NOMO-1 (cell line): ENCODE measurements at regions not wholly inside any gene's neighbourhood (a gene's known extent, or its start where the extent isn't known, plus 50 kb on each side); places are given as distances from the start of the nearest gene placed in this dataset.
"Not testable (repeated sequence)": the region's sequence is repeated elsewhere in the genome, so short reads cannot be mapped to it uniquely, and the experiment has no call there.

Source experiments
- DNase-seq, 2 experiments: peaks; one replicate each; lab custom pipeline; 2025; ENCODE audit not compliant: unreplicated experiment in 2 of 2; lab: John Stamatoyannopoulos, UW

- DNase-seq: no peak
Observed at GRCh38 chr7:46613116-46613515, 692.0 kb upstream of the IGFBP3 start.

- DNase-seq: no peak
Observed at GRCh38 chr7:46611508-46611907, 690.4 kb upstream of the IGFBP3 start.

GRCh38 chr7:46610746-46611145 lies 689.7 kb upstream of the IGFBP3 start:
- no peak for DNase-seq

GRCh38 chr7:46607176-46607575 lies 686.1 kb upstream of the IGFBP3 start:
- no peak for DNase-seq

GRCh38 chr7:46606761-46607160 lies 685.7 kb upstream of the IGFBP3 start:
- DNase-seq: no peak

- no peak for DNase-seq
Observed at GRCh38 chr7:46604241-46604661, 683.2 kb upstream of the IGFBP3 start.

- DNase-seq: no peak
Observed at GRCh38 chr7:46603780-46604179, 682.7 kb upstream of the IGFBP3 start.

GRCh38 chr7:46603296-46603752 lies 682.3 kb upstream of the IGFBP3 start:
- no peak for DNase-seq

GRCh38 chr7:46600340-46600739 lies 679.3 kb upstream of the IGFBP3 start:
- DNase-seq: no peak

GRCh38 chr7:46594831-46595230 lies 673.8 kb upstream of the IGFBP3 start:
- not testable (repeated sequence) for DNase-seq

- DNase-seq: not testable (repeated sequence)
Observed at GRCh38 chr7:46590918-46591905, 670.1 kb upstream of the IGFBP3 start.

- DNase-seq: no peak
Observed at GRCh38 chr7:46589286-46589685, 668.2 kb upstream of the IGFBP3 start.

- no peak for DNase-seq
Observed at GRCh38 chr7:46586406-46586805, 665.3 kb upstream of the IGFBP3 start.

- no peak for DNase-seq
Observed at GRCh38 chr7:46583656-46584055, 662.6 kb upstream of the IGFBP3 start.

- no peak for DNase-seq
Observed at GRCh38 chr7:46581268-46581667, 660.2 kb upstream of the IGFBP3 start.

GRCh38 chr7:46580766-46581165 lies 659.7 kb upstream of the IGFBP3 start:
- no peak for DNase-seq

GRCh38 chr7:46577394-46577793 lies 656.3 kb upstream of the IGFBP3 start:
- no peak for DNase-seq

GRCh38 chr7:46576950-46577349 lies 655.9 kb upstream of the IGFBP3 start:
- no peak for DNase-seq

GRCh38 chr7:46572691-46573090 lies 651.6 kb upstream of the IGFBP3 start:
- DNase-seq: no peak

GRCh38 chr7:46571996-46572395 lies 650.9 kb upstream of the IGFBP3 start:
- DNase-seq: no peak

- DNase-seq: no peak
Observed at GRCh38 chr7:46569133-46569465, 648.0 kb upstream of the IGFBP3 start.

- DNase-seq: no peak
Observed at GRCh38 chr7:46568420-46569132, 647.5 kb upstream of the IGFBP3 start.
